ENCODE measurements at regions not wholly inside any gene's neighbourhood (a gene's known extent, or its start where the extent isn't known, plus 50 kb on each side); places are given as distances from the start of the nearest gene placed in this dataset.

DNA sequence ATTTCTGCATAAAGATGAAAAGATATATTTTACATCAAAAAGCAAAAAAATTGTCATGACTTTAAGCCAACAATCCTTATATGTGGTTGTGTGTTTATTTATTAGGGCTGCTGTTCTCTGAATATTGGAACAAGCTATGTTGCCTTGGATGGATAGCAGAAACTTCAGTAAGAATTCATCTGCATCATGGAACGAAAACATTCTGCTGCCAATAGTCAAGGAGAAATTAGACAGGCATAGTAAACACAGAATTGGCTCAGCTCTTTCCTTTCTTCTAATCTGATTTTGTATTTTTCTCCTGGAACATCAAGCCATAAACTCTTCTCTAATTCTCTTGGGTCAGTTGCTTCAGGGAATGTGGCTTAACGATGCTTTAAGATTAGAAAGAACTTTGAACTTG is 1257.0 kb downstream of the NLGN4X start:
- TF ChIP-seq ZNF274 (IDR thresholded peaks at IDR 0.05; ENCODE audit: low read depth, low read length), result no peak
- TF ChIP-seq YY1 (IDR thresholded peaks at IDR 0.05; ENCODE audit: insufficient read depth, insufficient read length), result no peak
- TF ChIP-seq SUZ12 (IDR thresholded peaks at IDR 0.05; ENCODE audit: extremely low read depth, insufficient read depth, insufficient read length), result no peak

Measured in NT2/D1 (cell line).